ENCODE measurements at regions not wholly inside any gene's neighbourhood (a gene's known extent, or its start where the extent isn't known, plus 50 kb on each side); places are given as distances from the start of the nearest gene placed in this dataset.

DNA sequence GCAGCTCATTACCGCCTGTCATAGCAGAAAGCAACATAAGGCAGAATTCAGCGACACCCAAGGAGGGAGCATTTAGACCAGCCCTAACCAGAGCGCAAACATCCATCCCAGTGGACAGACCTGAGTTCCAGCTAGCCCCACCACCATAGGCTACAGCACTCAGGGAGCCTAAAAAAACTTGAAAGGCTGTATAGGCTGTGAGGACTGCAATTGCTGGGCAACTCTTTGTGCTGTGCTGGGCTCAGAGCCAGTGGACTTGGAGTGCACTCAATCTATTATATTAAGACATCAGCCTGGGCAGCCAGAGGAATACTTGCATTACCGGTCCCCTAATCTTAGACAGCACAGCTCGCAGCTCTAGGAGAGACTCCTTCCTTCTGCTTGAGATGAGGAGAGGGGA lies 207.3 kb downstream of the KIF2B start:
- no peaks in the 10 kb centered on the region for H3K79me2 ChIP-seq (replicated peaks; ENCODE audit: insufficient read depth, low read length)
- H3K9ac ChIP-seq (ENCODE audit: low read length): no peak overlapping the region
- no peaks in the 10 kb centered on the region for H3K9me3 ChIP-seq (ENCODE audit: low read length)
- no peak overlapping the region for H3K4me2 ChIP-seq (ENCODE audit: low read length)
- H3K27me3 ChIP-seq (ENCODE audit: insufficient read depth, low read depth, low read length): no peaks in the 10 kb centered on the region
- TF ChIP-seq MXI1 (conservative IDR thresholded peaks at IDR 0.05; ENCODE audit: poor library complexity, severe bottlenecking): no peak
- no peak for TF ChIP-seq RAD21 (conservative IDR thresholded peaks at IDR 0.05)
- no peak for TF ChIP-seq EZH2 (IDR thresholded peaks at IDR 0.05; ENCODE audit: borderline replicate concordance, insufficient read depth, low read length, poor library complexity, severe bottlenecking)
- TF ChIP-seq POLR2AphosphoS5 (IDR thresholded peaks at IDR 0.05): no peak
- TF ChIP-seq TAF1 (IDR thresholded peaks at IDR 0.05; ENCODE audit: low read depth): no peak
- TF ChIP-seq, protein P1, sequence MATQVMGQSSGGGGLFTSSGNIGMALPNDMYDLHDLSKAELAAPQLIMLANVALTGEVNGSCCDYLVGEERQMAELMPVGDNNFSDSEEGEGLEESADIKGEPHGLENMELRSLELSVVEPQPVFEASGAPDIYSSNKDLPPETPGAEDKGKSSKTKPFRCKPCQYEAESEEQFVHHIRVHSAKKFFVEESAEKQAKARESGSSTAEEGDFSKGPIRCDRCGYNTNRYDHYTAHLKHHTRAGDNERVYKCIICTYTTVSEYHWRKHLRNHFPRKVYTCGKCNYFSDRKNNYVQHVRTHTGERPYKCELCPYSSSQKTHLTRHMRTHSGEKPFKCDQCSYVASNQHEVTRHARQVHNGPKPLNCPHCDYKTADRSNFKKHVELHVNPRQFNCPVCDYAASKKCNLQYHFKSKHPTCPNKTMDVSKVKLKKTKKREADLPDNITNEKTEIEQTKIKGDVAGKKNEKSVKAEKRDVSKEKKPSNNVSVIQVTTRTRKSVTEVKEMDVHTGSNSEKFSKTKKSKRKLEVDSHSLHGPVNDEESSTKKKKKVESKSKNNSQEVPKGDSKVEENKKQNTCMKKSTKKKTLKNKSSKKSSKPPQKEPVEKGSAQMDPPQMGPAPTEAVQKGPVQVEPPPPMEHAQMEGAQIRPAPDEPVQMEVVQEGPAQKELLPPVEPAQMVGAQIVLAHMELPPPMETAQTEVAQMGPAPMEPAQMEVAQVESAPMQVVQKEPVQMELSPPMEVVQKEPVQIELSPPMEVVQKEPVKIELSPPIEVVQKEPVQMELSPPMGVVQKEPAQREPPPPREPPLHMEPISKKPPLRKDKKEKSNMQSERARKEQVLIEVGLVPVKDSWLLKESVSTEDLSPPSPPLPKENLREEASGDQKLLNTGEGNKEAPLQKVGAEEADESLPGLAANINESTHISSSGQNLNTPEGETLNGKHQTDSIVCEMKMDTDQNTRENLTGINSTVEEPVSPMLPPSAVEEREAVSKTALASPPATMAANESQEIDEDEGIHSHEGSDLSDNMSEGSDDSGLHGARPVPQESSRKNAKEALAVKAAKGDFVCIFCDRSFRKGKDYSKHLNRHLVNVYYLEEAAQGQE (IDR thresholded peaks at IDR 0.05; ENCODE audit: borderline replicate concordance): no peak
- no peak for TF ChIP-seq CTCF (IDR thresholded peaks at IDR 0.05; ENCODE audit: poor library complexity, severe bottlenecking)
- TF ChIP-seq SMC3 (conservative IDR thresholded peaks at IDR 0.05; ENCODE audit: poor library complexity): no peak
- no peak for TF ChIP-seq EP300 (conservative IDR thresholded peaks at IDR 0.05; ENCODE audit: poor library complexity, severe bottlenecking)
- H3K9me2 ChIP-seq (ENCODE audit: insufficient read depth, low read length): no peaks in the 10 kb centered on the region
- no peaks in the 10 kb centered on the region for H3F3A ChIP-seq (ENCODE audit: insufficient read depth, low read length, poor library complexity, severe bottlenecking)
- no peaks in the 10 kb centered on the region for H3K36me3 ChIP-seq (ENCODE audit: insufficient read depth, low read length)
- H2AFZ ChIP-seq (ENCODE audit: low read depth, low read length): no peak overlapping the region
- no peak overlapping the region for H3K27ac ChIP-seq (ENCODE audit: low read length)
- no peak overlapping the region for H3K4me3 ChIP-seq (ENCODE audit: low read length)
- H4K20me1 ChIP-seq (ENCODE audit: insufficient read depth): no peaks in the 10 kb centered on the region

DNA sequence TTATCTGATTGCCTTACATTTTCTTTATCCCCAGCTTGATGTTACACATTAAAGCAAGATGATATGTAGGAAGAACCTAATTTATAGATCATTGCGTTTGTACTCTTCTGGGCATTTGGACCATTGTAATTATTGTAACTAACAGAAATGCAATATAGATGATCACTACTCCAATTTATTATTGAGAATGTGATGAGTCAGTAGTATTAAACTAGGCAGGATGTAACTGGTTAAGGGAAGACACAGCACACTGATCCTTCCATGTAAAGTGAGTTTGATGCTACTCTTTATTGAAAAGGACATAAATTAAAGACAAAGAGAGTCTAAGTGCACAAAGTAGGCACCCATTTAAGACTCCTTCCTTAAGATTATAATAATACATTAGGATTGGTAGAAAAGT lies 223.8 kb downstream of the KIF2B start:
- H3K36me3 ChIP-seq (ENCODE audit: insufficient read depth, low read length): no peaks in the 10 kb centered on the region
- no peaks in the 10 kb centered on the region for H3F3A ChIP-seq (ENCODE audit: insufficient read depth, low read length, poor library complexity, severe bottlenecking)
- no peak overlapping the region for H2AFZ ChIP-seq (ENCODE audit: low read depth, low read length)
- TF ChIP-seq MXI1 (conservative IDR thresholded peaks at IDR 0.05; ENCODE audit: poor library complexity, severe bottlenecking): no peak
- TF ChIP-seq EZH2 (IDR thresholded peaks at IDR 0.05; ENCODE audit: borderline replicate concordance, insufficient read depth, low read length, poor library complexity, severe bottlenecking): no peak
- TF ChIP-seq, protein P1 (IDR thresholded peaks at IDR 0.05; ENCODE audit: borderline replicate concordance): no peak
- no peak for TF ChIP-seq SMC3 (conservative IDR thresholded peaks at IDR 0.05; ENCODE audit: poor library complexity)
- TF ChIP-seq RAD21 (conservative IDR thresholded peaks at IDR 0.05): no peak
- TF ChIP-seq EP300 (conservative IDR thresholded peaks at IDR 0.05; ENCODE audit: poor library complexity, severe bottlenecking): no peak
- H3K27ac ChIP-seq (ENCODE audit: low read length): no peak overlapping the region
- no peak overlapping the region for H3K9ac ChIP-seq (ENCODE audit: low read length)
- H3K4me2 ChIP-seq (ENCODE audit: low read length): no peak overlapping the region
- H3K27me3 ChIP-seq (ENCODE audit: insufficient read depth, low read depth, low read length): no peaks in the 10 kb centered on the region
- H3K9me2 ChIP-seq (ENCODE audit: insufficient read depth, low read length): no peaks in the 10 kb centered on the region
- no peaks in the 10 kb centered on the region for H4K20me1 ChIP-seq (ENCODE audit: insufficient read depth)
- no peaks in the 10 kb centered on the region for H3K79me2 ChIP-seq (replicated peaks; ENCODE audit: insufficient read depth, low read length)
- no peak overlapping the region for H3K4me3 ChIP-seq (ENCODE audit: low read length)
- no peaks in the 10 kb centered on the region for H3K9me3 ChIP-seq (ENCODE audit: low read length)
